OCI-LY7 (cell line): ENCODE measurements at regions not wholly inside any gene's neighbourhood (a gene's known extent, or its start where the extent isn't known, plus 50 kb on each side); places are given as distances from the start of the nearest gene placed in this dataset.

Experiments used
- BruUV-seq: library from RNA; stranded (reverse); fragments of 400-500 nt; replicated peaks from 2 replicates; lab custom pipeline; 2021; lab: Mats Ljungman, UMichigan
- CTCF ChIA-PET: fragments of 300-600 bp; sonication (Branson Sonifier 250); formaldehyde crosslinking; loops from one replicate; lab custom pipeline; 2022; ENCODE audit warnings: antibody characterized with exemption; ENCODE audit not compliant: unreplicated experiment; lab: Charles Lee
- POLR2A ChIA-PET: fragments of 300-600 bp; sonication (Branson Sonifier 250); formaldehyde crosslinking; loops from one replicate; lab custom pipeline; 2022; ENCODE audit warnings: antibody characterized with exemption; lab: Charles Lee
- DNase-seq: peaks from one replicate; pipeline ENCODE4 v3.0.0-alpha.2; 2015; ENCODE audit warnings: low spot score
- H2AFZ ChIP-seq: fragments of 200-600 bp; sonication (generic), shearing (Covaris generic); 2 replicates; pipeline ENCODE4 v1.6.1; 2014; ENCODE audit warnings: mild to moderate bottlenecking, antibody characterized with exemption, low read length, moderate library complexity
- H3K27ac ChIP-seq: fragments of 200-600 bp; sonication (generic); 2 replicates; pipeline ENCODE4 v1.5.1; 2014; ENCODE audit warnings: mixed run types, low read depth, mild to moderate bottlenecking, moderate library complexity, low read length, inconsistent platforms; ENCODE audit not compliant: poor library complexity, severe bottlenecking
- H3K36me3 ChIP-seq: fragments of 200-600 bp; sonication (generic); 2 replicates; pipeline ENCODE4 v1.6.1; 2014; ENCODE audit warnings: mild to moderate bottlenecking, antibody characterized with exemption, low read length, moderate library complexity, mixed read lengths; ENCODE audit not compliant: insufficient read depth
- H3K4me1 ChIP-seq: fragments of 200-600 bp; sonication (generic); 2 replicates; pipeline ENCODE4 v1.5.1; 2014; ENCODE audit warnings: mild to moderate bottlenecking, low read length; ENCODE audit not compliant: insufficient read depth, poor library complexity, severe bottlenecking
- H3K4me2 ChIP-seq: fragments of 200-600 bp; sonication (generic); 2 replicates; pipeline ENCODE4 v1.6.1; 2014; ENCODE audit warnings: mild to moderate bottlenecking, low read length
- H3K4me3 ChIP-seq: fragments of 200-600 bp; sonication (generic); 2 replicates; pipeline ENCODE4 v1.5.1; 2014; ENCODE audit warnings: mild to moderate bottlenecking, low read depth, low read length; ENCODE audit not compliant: poor library complexity, severe bottlenecking
- H3K79me2 ChIP-seq: fragments of 200-600 bp; sonication (generic); 2 replicates; pipeline ENCODE4 v1.6.1; 2016; ENCODE audit warnings: low read depth, mild to moderate bottlenecking, low read length, moderate library complexity, mixed read lengths; ENCODE audit not compliant: insufficient read depth
- H3K9me2 ChIP-seq: fragments of 200-600 bp; sonication (generic); 2 replicates; pipeline ENCODE4 v1.6.1; 2016; ENCODE audit warnings: mild to moderate bottlenecking, low read length, mixed read lengths; ENCODE audit not compliant: insufficient read depth
- H3K9me3 ChIP-seq: fragments of 200-600 bp; sonication (generic); 2 replicates; pipeline ENCODE4 v1.6.1; 2014; ENCODE audit warnings: mild to moderate bottlenecking, mixed run types, low read length, mixed read lengths
- H4K20me1 ChIP-seq: fragments of 200-600 bp; sonication (generic); 2 replicates; pipeline ENCODE4 v1.6.1; 2014; ENCODE audit warnings: mild to moderate bottlenecking, antibody characterized with exemption, low read length, moderate library complexity, mixed read lengths; ENCODE audit not compliant: insufficient read depth
- CTCF ChIP-seq: fragments of 200-600 bp; sonication (generic); conservative IDR thresholded peaks from 2 replicates; pipeline ENCODE4 v1.5.1; 2014; ENCODE audit warnings: mild to moderate bottlenecking, antibody characterized with exemption, low read length, moderate library complexity, mixed read lengths
- EZH2phosphoT487 ChIP-seq: fragments of 200-600 bp; sonication (generic); IDR thresholded peaks from 2 replicates; pipeline ENCODE4 v1.6.1; 2018; ENCODE audit warnings: low read depth, borderline replicate concordance, mild to moderate bottlenecking, mixed run types, antibody characterized with exemption, low read length, moderate library complexity, mixed read lengths
- intact Hi-C: fragments of 100-400 bp; cut with micrococcal nuclease; formaldehyde crosslinking; loops from one replicate; pipeline ENCODE4 v1.10.0; 2022; ENCODE audit not compliant: unreplicated experiment

- POLR2A ChIA-PET, result interaction anchor here (0.7 kb wide), 1 partner anchor 1019 kb away, joined by 3 read pairs; no protein-coding TSS in a partner anchor
- Histone ChIP-seq H3K36me3 (no peaks in the 10 kb centered on the region), H3K4me1 (no peaks in the 10 kb centered on the region), H2AFZ (no peak overlapping the region), H3K4me2 (no peak overlapping the region), H3K9me3 (no peaks in the 10 kb centered on the region), H4K20me1 (no peaks in the 10 kb centered on the region), H3K27ac (no peak overlapping the region), H3K79me2 (no peaks in the 10 kb centered on the region), H3K4me3 (no peak overlapping the region), H3K9me2 (no peaks in the 10 kb centered on the region)
- no peak for TF ChIP-seq EZH2phosphoT487
- TF ChIP-seq CTCF, result no peak
- no peak for DNase-seq
- intact Hi-C loops, result no loop called here
- CTCF ChIA-PET, result no interaction called here
- BruUV-seq, result no TSS peak
Observed at GRCh38 chr5:152956943-152957613, 533.4 kb upstream of the GRIA1 start.

GRCh38 chr5:152978141-152978835 is 512.2 kb upstream of the GRIA1 start:
- DNase-seq, result no peak
- Histone ChIP-seq H3K4me1 (no peaks in the 10 kb centered on the region), H3K4me3 (no peak overlapping the region), H3K4me2 (no peak overlapping the region), H3K27ac (no peak overlapping the region), H3K79me2 (no peaks in the 10 kb centered on the region), H2AFZ (no peak overlapping the region), H3K36me3 (no peaks in the 10 kb centered on the region), H3K9me2 (no peaks in the 10 kb centered on the region), H4K20me1 (no peaks in the 10 kb centered on the region), H3K9me3 (no peaks in the 10 kb centered on the region)
- POLR2A ChIA-PET, result no interaction called here
- BruUV-seq, result no TSS peak
- CTCF ChIA-PET, result no interaction called here
- no peak for TF ChIP-seq EZH2phosphoT487
- TF ChIP-seq CTCF, result no peak
- intact Hi-C loops, result no loop called here

- no peak overlapping the region for H3K4me2 ChIP-seq
- H3K27ac ChIP-seq, result no peak overlapping the region
- no peaks in the 10 kb centered on the region for H3K36me3 ChIP-seq
- H3K9me3 ChIP-seq, result no peaks in the 10 kb centered on the region
- DNase-seq, result no peak
- ChIA-PET CTCF (no interaction called here), POLR2A (interaction anchor here (0.7 to 0.8 kb wide), 2 partner anchors 13 to 999 kb away, joined by 3 read pairs; no protein-coding TSS in a partner anchor)
- no peaks in the 10 kb centered on the region for H3K4me1 ChIP-seq
- no peak for TF ChIP-seq CTCF
- no TSS peak for BruUV-seq
- no peaks in the 10 kb centered on the region for H4K20me1 ChIP-seq
- no peaks in the 10 kb centered on the region for H3K9me2 ChIP-seq
- no peak overlapping the region for H2AFZ ChIP-seq
- intact Hi-C loops, result no loop called here
- H3K4me3 ChIP-seq, result no peak overlapping the region
- H3K79me2 ChIP-seq, result no peaks in the 10 kb centered on the region
Observed at GRCh38 chr5:152987131-152987530, 503.3 kb upstream of the GRIA1 start.
